UCSD-AML1 (cell line): ENCODE measurements at regions not wholly inside any gene's neighbourhood (a gene's known extent, or its start where the extent isn't known, plus 50 kb on each side); places are given as distances from the start of the nearest gene placed in this dataset.

ENCODE experiments used
- DNase-seq: peaks from one replicate; lab custom pipeline; 2025; ENCODE audit not compliant: unreplicated experiment; lab: John Stamatoyannopoulos, UW

- no peak for DNase-seq
Measured at GRCh38 chr21:35853321-35854239, 206.7 kb downstream of the SETD4 start.

GRCh38 chr21:35852820-35853219 is 207.5 kb downstream of the SETD4 start:
- DNase-seq = no peak

GRCh38 chr21:35850542-35851103 is 209.7 kb downstream of the SETD4 start:
- DNase-seq = no peak

- DNase-seq = no peak
Measured at GRCh38 chr21:35850029-35850428, 210.3 kb downstream of the SETD4 start.

- no peak for DNase-seq
Measured at GRCh38 chr21:35849144-35849543, 211.2 kb downstream of the SETD4 start.

GRCh38 chr21:35843911-35844667 is 216.2 kb downstream of the SETD4 start:
- DNase-seq = no peak

- no peak for DNase-seq
Measured at GRCh38 chr21:35840949-35841348, 219.4 kb downstream of the SETD4 start.

- peak; percentile 11 for DNase-seq
Measured at GRCh38 chr21:35840197-35840799, 220.0 kb downstream of the SETD4 start.

GRCh38 chr21:35838987-35839763 is 221.2 kb downstream of the SETD4 start:
- no peak for DNase-seq

GRCh38 chr21:35838350-35838749 is 222.0 kb downstream of the SETD4 start:
- DNase-seq = no peak

GRCh38 chr21:35833991-35834390 is 226.3 kb downstream of the SETD4 start:
- DNase-seq = no peak

GRCh38 chr21:35833388-35833787 is 226.9 kb downstream of the SETD4 start:
- DNase-seq = no peak

GRCh38 chr21:35831230-35831629 is 229.1 kb downstream of the SETD4 start:
- no peak for DNase-seq

GRCh38 chr21:35829067-35829466 is 231.3 kb downstream of the SETD4 start:
- DNase-seq = no peak

GRCh38 chr21:35828161-35828560 is 232.2 kb downstream of the SETD4 start:
- no peak for DNase-seq

- no peak for DNase-seq
Measured at GRCh38 chr21:35827004-35827403, 233.3 kb downstream of the SETD4 start.

- no peak for DNase-seq
Measured at GRCh38 chr21:35825370-35826353, 234.7 kb downstream of the SETD4 start.

GRCh38 chr21:35824136-35824535 is 236.2 kb downstream of the SETD4 start:
- no peak for DNase-seq

GRCh38 chr21:35819134-35819533 is 241.2 kb downstream of the SETD4 start:
- DNase-seq = no peak
